ENCODE measurements at regions not wholly inside any gene's neighbourhood (a gene's known extent, or its start where the extent isn't known, plus 50 kb on each side); places are given as distances from the start of the nearest gene placed in this dataset.
"Not testable (repeated sequence)": the region's sequence is repeated elsewhere in the genome, so short reads cannot be mapped to it uniquely, and the experiment has no call there.

DNA sequence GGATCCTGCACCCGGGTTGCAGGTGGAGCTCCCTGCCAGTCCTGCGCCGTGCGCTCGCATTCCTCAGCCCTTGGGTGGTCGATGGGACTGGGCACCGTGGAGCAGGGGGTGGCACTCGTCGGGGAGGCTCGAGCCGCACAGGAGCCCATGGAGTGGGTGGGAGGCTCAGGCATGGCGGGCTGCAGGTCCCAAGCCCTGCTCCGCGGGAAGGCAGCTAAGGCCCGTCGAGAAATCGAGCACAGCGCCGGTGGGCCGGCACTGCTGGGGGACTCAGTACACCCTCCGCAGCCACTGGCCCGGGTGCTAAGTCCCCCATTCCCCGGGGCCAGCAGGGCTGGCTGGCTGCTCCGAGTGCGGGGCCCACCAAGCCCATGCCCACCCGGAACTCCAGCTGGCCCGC, 226.1 kb downstream of the FRK start:
- not testable (repeated sequence) for ATAC-seq; H3K36me3 Mint-ChIP-seq (ENCODE audit: low read depth); H3K4me1 Mint-ChIP-seq; H3K4me3 Mint-ChIP-seq; DNase-seq; H3K27ac Mint-ChIP-seq; H3K27me3 Mint-ChIP-seq; H3K9me3 Mint-ChIP-seq

DNA sequence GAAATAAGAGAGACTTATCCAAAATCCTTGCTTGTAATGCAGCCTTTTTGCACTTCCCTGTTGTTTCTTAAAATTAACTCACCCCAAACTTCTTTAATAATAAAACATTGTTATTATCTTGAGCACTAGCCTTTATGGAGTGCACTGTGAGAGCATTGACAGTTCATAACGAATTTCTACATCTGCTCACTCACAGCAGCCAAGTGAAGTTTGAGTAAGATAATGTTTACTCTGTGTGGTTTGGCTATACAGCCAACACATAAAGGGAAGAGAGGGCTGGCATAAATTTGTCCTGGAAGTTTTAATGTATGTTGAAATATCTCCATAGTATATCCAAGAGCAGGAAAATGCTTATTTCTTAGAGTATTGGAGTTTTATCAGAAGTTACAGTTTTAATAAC, 227.9 kb downstream of the FRK start:
- no peaks in the 10 kb centered on the region for H3K36me3 Mint-ChIP-seq (ENCODE audit: low read depth)
- H3K27ac Mint-ChIP-seq: no peak overlapping the region
- no peaks in the 10 kb centered on the region for H3K27me3 Mint-ChIP-seq
- H3K9me3 Mint-ChIP-seq: peaks cover 5% of the 10 kb centered on the region
- DNase-seq: no peak
- H3K4me1 Mint-ChIP-seq: no peaks in the 10 kb centered on the region
- no peak for ATAC-seq
- H3K4me3 Mint-ChIP-seq: no peak overlapping the region

DNA sequence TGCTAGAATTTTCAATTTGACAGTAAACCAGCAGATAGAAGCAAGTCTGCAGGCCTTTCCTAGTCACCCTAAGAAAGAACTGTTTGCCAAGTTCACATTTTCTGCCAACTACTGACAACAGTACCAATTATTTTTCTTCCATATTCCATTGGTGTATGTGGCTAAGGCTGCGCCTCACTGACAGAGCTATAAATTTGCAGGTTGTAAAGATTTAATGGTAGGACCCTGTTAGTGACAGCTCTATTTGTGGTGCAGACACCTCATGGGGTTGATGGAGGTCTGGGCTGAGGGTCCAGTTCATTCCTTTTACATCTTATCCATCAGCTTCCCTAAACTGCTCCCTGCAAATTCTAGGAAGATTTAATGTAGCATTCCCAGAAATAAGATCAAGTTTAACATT, 228.5 kb downstream of the FRK start:
- Mint-ChIP-seq H3K27me3 (no peaks in the 10 kb centered on the region), H3K4me1 (no peaks in the 10 kb centered on the region), H3K36me3 (ENCODE audit: low read depth) (no peaks in the 10 kb centered on the region), H3K9me3 (peaks cover 5% of the 10 kb centered on the region), H3K27ac (no peak overlapping the region), H3K4me3 (no peak overlapping the region)
- DNase-seq (no peak), ATAC-seq (no peak)

DNA sequence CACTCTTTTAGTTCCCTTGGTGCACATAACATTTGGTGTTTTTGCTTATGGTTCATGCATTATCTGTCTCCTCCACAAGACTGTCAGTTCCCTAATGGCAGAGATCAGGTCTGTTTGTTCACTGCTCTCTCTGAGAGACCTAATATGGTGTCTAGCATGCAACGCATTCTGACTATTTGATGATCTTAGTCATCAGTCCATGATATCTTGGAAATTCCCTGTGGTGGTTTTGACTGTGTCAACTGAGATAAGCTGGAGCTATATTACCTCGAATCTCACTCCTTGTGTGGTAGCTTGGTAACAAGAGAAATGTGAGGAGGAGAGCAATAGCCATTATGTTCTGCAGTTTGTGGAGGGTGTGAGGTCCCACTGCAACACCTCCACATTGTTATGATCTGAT, 229.8 kb downstream of the FRK start:
- H3K4me1 Mint-ChIP-seq: no peaks in the 10 kb centered on the region
- H3K9me3 Mint-ChIP-seq: peaks cover 1% of the 10 kb centered on the region
- no peak for DNase-seq
- no peaks in the 10 kb centered on the region for H3K36me3 Mint-ChIP-seq (ENCODE audit: low read depth)
- no peaks in the 10 kb centered on the region for H3K27me3 Mint-ChIP-seq
- H3K4me3 Mint-ChIP-seq: no peak overlapping the region
- no peak overlapping the region for H3K27ac Mint-ChIP-seq
- ATAC-seq: no peak

DNA sequence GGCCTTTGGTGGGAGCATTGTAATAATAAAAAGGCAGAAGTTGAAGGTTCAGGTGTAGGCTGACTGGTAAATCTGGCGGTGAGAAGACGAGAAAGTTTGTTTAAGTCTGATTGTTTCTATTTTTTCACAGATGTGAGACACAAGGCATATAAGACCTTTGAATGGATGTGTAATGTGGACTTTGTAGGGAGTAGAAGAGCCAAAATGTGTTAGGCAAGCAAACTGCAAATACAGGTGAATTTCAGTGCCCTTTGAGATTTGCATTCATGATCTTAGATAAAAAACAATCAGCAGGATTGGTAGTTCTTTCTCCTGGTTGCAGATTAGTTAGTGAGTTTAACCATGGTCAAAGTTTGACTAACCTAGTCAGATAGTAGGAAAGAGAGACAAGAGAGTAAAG, 238.9 kb downstream of the FRK start:
- ATAC-seq (no peak), DNase-seq (no peak)
- Mint-ChIP-seq H3K4me1 (no peaks in the 10 kb centered on the region), H3K4me3 (no peak overlapping the region), H3K27me3 (no peaks in the 10 kb centered on the region), H3K36me3 (ENCODE audit: low read depth) (no peaks in the 10 kb centered on the region), H3K9me3 (peaks cover 8% of the 10 kb centered on the region), H3K27ac (no peak overlapping the region)

DNA sequence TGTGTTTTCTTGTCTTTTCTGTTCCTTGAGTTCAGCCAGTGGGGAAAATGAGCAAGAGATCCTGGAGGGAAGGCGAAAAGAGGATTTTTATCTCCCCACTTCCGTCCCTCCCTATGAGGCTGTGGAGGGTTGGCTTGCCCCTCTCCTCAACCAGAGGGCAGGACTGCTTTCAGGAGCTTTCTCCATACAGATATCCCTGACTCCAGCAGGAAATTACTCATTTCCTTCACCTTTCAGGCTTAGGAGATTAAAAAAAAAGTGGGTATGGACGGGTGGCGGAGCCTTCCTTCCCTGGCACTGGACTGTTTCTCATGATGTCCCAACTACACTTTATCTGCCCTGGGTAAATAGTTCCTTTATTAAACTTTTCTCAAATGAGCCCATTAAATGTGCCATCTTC, 241.2 kb downstream of the FRK start:
- no peak for ATAC-seq
- H3K36me3 Mint-ChIP-seq (ENCODE audit: low read depth): no peaks in the 10 kb centered on the region
- no peak for DNase-seq
- H3K27me3 Mint-ChIP-seq: no peaks in the 10 kb centered on the region
- peaks cover 8% of the 10 kb centered on the region for H3K9me3 Mint-ChIP-seq
- H3K27ac Mint-ChIP-seq: no peak overlapping the region
- no peak overlapping the region for H3K4me3 Mint-ChIP-seq
- H3K4me1 Mint-ChIP-seq: no peaks in the 10 kb centered on the region

DNA sequence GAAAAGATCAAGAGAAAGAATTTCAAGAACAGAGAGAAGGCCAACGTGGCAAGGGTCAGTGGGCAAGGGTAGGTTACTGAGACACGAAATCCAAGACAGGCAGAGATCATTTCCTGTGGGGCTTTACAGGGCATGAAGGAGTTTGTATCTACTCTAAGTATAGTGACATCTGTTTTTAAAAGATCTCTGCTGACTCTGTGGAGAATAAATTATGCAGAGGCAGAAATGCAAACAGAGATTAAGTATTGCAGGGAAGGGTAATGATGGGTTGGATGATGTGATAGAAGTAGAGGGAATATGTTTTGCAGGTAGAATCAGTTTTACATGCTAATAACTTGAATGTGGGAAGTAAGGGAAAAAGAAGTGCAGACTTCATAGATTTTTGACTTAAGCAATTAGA, 243.5 kb downstream of the FRK start:
- peaks cover 8% of the 10 kb centered on the region for H3K9me3 Mint-ChIP-seq
- no peak overlapping the region for H3K4me3 Mint-ChIP-seq
- H3K27me3 Mint-ChIP-seq: no peaks in the 10 kb centered on the region
- H3K27ac Mint-ChIP-seq: no peak overlapping the region
- no peaks in the 10 kb centered on the region for H3K36me3 Mint-ChIP-seq (ENCODE audit: low read depth)
- no peaks in the 10 kb centered on the region for H3K4me1 Mint-ChIP-seq
- DNase-seq: no peak
- no peak for ATAC-seq

DNA sequence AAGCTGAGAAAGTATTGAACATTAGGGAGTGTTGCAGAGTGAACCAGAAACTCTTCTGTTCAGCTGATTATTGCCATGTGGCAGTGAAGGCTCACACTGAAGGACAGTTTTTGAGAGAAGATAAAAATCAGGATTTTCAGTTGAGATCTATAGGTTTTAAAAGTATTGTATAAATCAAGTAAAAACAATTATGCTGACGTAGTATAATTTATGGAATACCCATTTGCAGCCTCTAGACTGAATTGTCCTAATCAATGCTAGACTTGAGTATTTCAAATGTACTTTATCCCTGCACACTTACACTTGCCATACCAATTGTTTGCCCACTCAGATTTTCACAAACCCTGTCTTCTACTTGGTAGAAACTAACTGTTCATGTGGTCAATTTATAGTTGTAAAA, 245.8 kb downstream of the FRK start:
- peaks cover 8% of the 10 kb centered on the region for H3K9me3 Mint-ChIP-seq

DNA sequence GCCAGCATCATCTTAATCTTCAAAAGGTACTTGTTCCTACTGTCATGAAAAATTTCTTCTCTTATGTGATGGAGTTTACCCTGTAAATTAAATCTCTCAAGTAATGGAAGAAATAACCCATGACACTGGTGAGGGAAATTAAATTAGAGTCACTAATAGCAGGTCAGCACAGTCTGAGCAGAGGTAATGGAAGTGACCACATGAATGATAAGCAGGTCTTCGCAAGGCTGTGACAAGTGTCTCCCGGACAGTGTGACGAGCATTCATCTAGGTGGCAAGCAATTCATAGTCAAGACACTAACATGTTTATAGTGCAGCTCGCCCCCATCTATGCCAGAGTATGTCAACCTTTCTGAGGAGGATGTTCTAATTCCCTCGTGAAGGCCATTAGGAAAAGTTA, 249.2 kb downstream of the FRK start:
- Mint-ChIP-seq H3K4me1 (no peaks in the 10 kb centered on the region), H3K9me3 (no peaks in the 10 kb centered on the region), H3K4me3 (no peak overlapping the region), H3K27ac (no peak overlapping the region), H3K36me3 (ENCODE audit: low read depth) (no peaks in the 10 kb centered on the region), H3K27me3 (no peaks in the 10 kb centered on the region)
- ATAC-seq (no peak), DNase-seq (no peak)

More for the DNA sequence above, 245.8 kb downstream of the FRK start:
- Mint-ChIP-seq H3K36me3 (ENCODE audit: low read depth) (no peaks in the 10 kb centered on the region), H3K4me1 (no peaks in the 10 kb centered on the region), H3K4me3 (no peak overlapping the region), H3K27me3 (no peaks in the 10 kb centered on the region), H3K27ac (no peak overlapping the region)
- ATAC-seq (no peak), DNase-seq (no peak)

DNA sequence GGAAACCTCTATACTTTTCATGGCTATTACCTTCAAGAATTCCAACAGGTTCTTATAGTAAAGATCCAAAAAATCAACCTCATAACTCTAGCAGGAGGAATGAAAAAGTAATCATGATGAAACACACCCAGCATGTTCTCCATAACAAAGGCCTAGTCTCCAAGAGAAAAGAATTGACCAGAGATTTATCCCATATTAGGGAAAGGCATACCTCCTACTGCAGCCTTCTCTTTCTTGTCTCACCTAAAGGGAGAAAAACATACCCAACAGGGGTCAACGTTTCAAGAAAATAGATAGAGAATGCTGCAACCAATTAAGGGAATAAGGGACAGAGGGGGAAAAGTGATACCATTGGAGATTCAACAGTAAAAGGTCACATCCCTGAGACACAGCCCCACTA, 262.5 kb downstream of the FRK start:
- Mint-ChIP-seq H3K27me3 (no peaks in the 10 kb centered on the region), H3K27ac (no peak overlapping the region), H3K36me3 (ENCODE audit: low read depth) (no peaks in the 10 kb centered on the region), H3K4me1 (no peaks in the 10 kb centered on the region), H3K9me3 (no peaks in the 10 kb centered on the region), H3K4me3 (no peak overlapping the region)
- ATAC-seq (no peak), DNase-seq (no peak)

DNA sequence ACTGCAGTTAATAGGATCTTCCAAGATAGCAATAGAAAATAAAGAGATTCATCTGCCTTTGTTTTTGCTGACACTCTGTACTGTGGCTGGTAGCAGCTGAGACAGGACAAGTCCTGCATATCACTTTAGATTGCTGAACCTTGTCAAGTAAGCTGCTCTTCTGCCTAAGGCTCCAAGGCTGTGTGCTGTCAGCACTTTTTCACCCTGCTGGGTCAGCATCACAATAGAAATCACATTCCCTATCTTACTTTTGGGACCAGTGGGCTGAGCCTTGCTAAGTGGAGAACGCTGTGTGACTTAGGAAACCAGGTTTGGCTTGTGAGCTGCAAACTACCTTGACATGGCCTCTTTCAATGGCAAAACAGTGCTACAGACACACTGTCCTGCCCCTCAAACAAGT, 263.9 kb downstream of the FRK start:
- Mint-ChIP-seq H3K4me1 (no peaks in the 10 kb centered on the region), H3K36me3 (ENCODE audit: low read depth) (no peaks in the 10 kb centered on the region), H3K27ac (no peak overlapping the region), H3K4me3 (no peak overlapping the region), H3K9me3 (no peaks in the 10 kb centered on the region), H3K27me3 (no peaks in the 10 kb centered on the region)
- DNase-seq: no peak
- no peak for ATAC-seq

DNA sequence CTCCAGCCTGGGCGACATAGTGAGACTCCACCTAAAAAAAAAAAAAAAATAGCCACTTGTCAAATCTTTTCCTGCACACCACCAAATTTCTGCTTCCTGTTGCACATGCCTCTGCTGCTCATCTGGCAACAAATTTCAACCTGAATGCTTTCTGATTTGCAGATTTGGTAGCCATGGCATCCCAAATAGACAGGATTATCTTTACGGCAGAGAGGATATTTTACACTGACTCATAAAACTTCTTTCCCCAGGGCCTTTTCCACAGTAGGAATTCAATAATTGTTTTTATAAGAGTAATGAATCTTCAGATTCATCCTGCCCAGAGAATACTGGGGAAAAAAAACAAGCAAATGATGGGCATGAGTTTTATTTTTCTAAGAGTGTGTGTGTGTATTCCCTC, 264.6 kb downstream of the FRK start:
- DNase-seq (no peak), ATAC-seq (no peak)
- no peak overlapping the region for H3K4me3 Mint-ChIP-seq
- H3K9me3 Mint-ChIP-seq: no peaks in the 10 kb centered on the region
- H3K36me3 Mint-ChIP-seq (ENCODE audit: low read depth): no peaks in the 10 kb centered on the region
- H3K27ac Mint-ChIP-seq: no peak overlapping the region
- no peaks in the 10 kb centered on the region for H3K27me3 Mint-ChIP-seq
- H3K4me1 Mint-ChIP-seq: no peaks in the 10 kb centered on the region

DNA sequence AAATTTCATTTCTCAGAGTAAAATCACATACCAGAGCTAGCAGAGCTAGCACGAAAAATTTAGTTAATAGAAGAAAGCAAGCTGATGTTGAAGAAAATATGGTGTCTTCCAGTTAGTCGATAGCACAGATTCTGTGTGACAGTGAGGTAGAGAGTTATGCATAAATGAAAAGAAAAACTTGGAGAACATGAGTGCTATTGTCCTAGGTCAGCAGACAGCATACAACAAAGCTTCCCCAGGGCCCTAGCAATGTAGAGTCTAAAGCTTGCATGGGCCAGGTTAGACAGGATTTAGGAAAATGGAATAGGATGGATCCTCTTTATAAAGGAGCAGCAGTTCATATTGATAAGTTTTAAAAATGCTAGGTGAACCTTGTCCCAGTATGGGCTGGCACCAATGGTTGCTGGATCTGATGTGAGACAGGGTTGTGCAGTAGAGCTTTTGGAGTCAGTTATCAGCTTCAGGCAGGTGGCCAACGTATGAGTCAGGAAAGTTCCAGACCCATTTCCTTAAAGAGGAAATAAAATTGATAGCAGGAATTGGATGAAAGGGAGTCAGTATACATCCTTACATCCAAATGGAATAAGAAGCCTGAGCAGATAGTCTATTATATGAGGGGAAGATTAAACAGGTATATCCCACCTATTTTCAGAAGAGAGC, 277.2 kb downstream of the FRK start:
- no peaks in the 10 kb centered on the region for H3K4me1 Mint-ChIP-seq
- ATAC-seq: no peak

DNA sequence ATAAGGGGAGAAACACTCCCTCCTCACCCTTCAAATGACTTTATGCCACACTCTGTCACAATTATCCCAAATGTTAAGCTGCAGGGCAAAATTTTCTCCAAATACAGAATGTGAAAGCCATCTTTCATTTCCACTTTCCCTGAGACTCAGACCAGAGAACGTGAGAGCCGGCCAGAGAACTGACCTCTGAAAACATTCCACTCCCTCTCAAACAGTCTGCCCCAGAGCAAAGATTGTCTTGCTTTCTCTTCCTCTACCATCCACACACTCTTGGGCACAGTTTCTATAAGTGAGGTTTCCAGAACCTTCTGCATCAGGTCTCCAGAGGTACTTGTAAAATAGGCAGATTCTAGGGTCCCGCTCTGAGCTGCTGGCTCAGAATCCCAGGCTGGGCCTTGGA, 278.1 kb downstream of the FRK start:
- Mint-ChIP-seq H3K9me3 (peaks cover 5% of the 10 kb centered on the region), H3K36me3 (ENCODE audit: low read depth) (no peaks in the 10 kb centered on the region), H3K27me3 (peaks cover 2% of the 10 kb centered on the region), H3K4me3 (no peak overlapping the region), H3K27ac (no peak overlapping the region), H3K4me1 (no peaks in the 10 kb centered on the region)
- DNase-seq (no peak), ATAC-seq (no peak)

More for the DNA sequence above, 277.2 kb downstream of the FRK start:
- Mint-ChIP-seq H3K27me3 (peaks cover 2% of the 10 kb centered on the region), H3K36me3 (ENCODE audit: low read depth) (no peaks in the 10 kb centered on the region), H3K4me3 (no peak overlapping the region), H3K27ac (no peak overlapping the region), H3K9me3 (peaks cover 5% of the 10 kb centered on the region)
- no peak for DNase-seq

DNA sequence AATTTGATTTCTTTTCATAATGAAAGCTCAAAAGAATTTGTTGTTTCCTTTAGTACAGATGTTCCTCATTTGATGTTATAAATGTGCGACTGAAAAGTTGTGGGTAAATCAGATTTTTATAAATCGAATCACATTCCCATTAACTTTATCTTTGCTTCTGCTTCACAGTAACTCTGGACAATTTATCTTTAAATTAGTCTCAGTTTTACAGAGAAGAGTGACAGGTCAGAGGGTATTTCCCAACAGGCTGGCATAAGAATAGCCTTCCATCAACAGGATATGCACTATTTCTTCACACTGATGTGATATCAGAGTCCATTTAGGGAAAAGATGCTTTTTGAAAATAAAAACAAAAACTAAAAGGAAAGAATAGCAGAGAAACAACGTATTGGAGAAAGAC, 286.9 kb downstream of the FRK start:
- no peak overlapping the region for H3K4me3 Mint-ChIP-seq
- H3K4me1 Mint-ChIP-seq: no peaks in the 10 kb centered on the region
- no peaks in the 10 kb centered on the region for H3K27me3 Mint-ChIP-seq
- ATAC-seq (no peak), DNase-seq (no peak)
- H3K9me3 Mint-ChIP-seq: no peaks in the 10 kb centered on the region
- H3K27ac Mint-ChIP-seq: no peak overlapping the region
- no peaks in the 10 kb centered on the region for H3K36me3 Mint-ChIP-seq (ENCODE audit: low read depth)

DNA sequence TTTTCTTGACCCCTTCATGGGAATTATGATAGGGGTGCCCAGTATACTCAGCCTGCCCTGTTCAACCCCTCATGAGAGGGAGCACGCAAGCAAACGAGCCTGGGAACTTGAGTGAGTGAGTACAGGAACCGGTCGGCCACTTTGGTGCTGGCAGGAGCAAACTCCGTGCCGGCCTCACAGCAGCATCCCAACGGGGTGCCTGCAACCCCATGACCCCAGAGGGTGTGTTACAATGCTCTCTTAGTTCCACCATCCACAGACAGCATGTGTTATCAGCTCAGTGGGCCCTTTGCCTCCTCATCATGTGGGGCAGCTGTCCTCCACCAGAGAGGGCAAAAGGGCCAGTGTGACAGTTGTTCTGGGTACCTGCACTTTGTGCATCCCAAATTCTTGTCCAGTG, 289.8 kb downstream of the FRK start:
- Mint-ChIP-seq H3K27me3 (no peaks in the 10 kb centered on the region), H3K36me3 (ENCODE audit: low read depth) (no peaks in the 10 kb centered on the region), H3K27ac (no peak overlapping the region), H3K4me3 (no peak overlapping the region), H3K4me1 (no peaks in the 10 kb centered on the region), H3K9me3 (no peaks in the 10 kb centered on the region)
- no peak for ATAC-seq
- no peak for DNase-seq
